ENCODE measurements at regions not wholly inside any gene's neighbourhood (a gene's known extent, or its start where the extent isn't known, plus 50 kb on each side); places are given as distances from the start of the nearest gene placed in this dataset.

DNA sequence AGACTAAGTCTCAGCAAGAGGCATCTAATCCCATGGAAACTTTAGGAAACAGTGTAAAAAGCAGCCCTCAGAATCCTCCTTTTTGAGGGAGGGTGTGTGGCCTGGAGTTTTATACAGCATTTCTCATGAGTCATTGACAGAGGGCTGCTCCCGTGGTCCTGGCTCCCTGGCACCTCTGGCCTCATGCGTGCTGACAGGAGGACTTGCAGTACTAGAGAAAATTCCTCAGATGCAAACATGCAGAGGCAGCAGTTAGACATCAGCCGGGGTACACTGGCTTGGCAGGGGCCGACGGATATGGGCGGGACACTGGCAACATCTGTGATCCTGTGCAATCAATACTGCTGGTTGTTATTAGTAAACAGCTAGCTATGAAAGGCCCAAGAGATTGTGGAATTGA lies 925.1 kb upstream of the CELF2 start:
- TF ChIP-seq, protein P1, sequence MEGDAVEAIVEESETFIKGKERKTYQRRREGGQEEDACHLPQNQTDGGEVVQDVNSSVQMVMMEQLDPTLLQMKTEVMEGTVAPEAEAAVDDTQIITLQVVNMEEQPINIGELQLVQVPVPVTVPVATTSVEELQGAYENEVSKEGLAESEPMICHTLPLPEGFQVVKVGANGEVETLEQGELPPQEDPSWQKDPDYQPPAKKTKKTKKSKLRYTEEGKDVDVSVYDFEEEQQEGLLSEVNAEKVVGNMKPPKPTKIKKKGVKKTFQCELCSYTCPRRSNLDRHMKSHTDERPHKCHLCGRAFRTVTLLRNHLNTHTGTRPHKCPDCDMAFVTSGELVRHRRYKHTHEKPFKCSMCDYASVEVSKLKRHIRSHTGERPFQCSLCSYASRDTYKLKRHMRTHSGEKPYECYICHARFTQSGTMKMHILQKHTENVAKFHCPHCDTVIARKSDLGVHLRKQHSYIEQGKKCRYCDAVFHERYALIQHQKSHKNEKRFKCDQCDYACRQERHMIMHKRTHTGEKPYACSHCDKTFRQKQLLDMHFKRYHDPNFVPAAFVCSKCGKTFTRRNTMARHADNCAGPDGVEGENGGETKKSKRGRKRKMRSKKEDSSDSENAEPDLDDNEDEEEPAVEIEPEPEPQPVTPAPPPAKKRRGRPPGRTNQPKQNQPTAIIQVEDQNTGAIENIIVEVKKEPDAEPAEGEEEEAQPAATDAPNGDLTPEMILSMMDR (IDR thresholded peaks at IDR 0.05; ENCODE audit: insufficient read depth, low read length): no peak
- no peak for TF ChIP-seq POLR2AphosphoS5 (IDR thresholded peaks at IDR 0.05; ENCODE audit: low read depth)

All from HL-60 (cell line).